Keratinocyte (primary cell): ENCODE measurements at regions not wholly inside any gene's neighbourhood (a gene's known extent, or its start where the extent isn't known, plus 50 kb on each side); places are given as distances from the start of the nearest gene placed in this dataset.
A peak's percentile ranks its signal among the peaks of the same experiment; 100 is the strongest.

ENCODE experiments used
- DNase-seq: peaks from one replicate; pipeline ENCODE4 v3.0.0-alpha.2; 2011; ENCODE audit warnings: low read depth, missing footprints, low spot score
- FAIRE-seq: peaks from 2 replicates; lab custom pipeline; 2011; peaks lifted over from hg19 to GRCh38; lab: Jason Lieb, UNC
- H2AFZ ChIP-seq: 2 replicates; pipeline ENCODE4 v1.6.0; 2012; ENCODE audit warnings: low read length, control low read depth, inconsistent platforms; ENCODE audit not compliant: control insufficient read depth
- H3K27ac ChIP-seq: 2 replicates; pipeline ENCODE4 v1.5.1; 2011; ENCODE audit warnings: low read length; ENCODE audit not compliant: control insufficient read depth, insufficient read depth
- H3K27me3 ChIP-seq: 3 replicates; pipeline ENCODE4 v1.6.0; 2011; ENCODE audit warnings: low read length; ENCODE audit not compliant: control insufficient read depth, insufficient read depth; ENCODE audit errors: extremely low read depth
- H3K36me3 ChIP-seq, 2 experiments: 2 replicates in 1 of 2; 3 replicates in 1 of 2; pipeline ENCODE4 v1.5.1; 2011; ENCODE audit warnings: low read length in 2 of 2, mild to moderate bottlenecking in 1 of 2; ENCODE audit not compliant: control insufficient read depth in 2 of 2, insufficient read depth in 2 of 2; ENCODE audit errors: extremely low read depth in 1 of 2
- H3K4me1 ChIP-seq: 3 replicates; pipeline ENCODE4 v1.5.1; 2011; ENCODE audit warnings: low read length; ENCODE audit not compliant: control insufficient read depth, insufficient read depth; ENCODE audit errors: extremely low read depth
- H3K4me2 ChIP-seq: 3 replicates; pipeline ENCODE4 v1.6.0; 2011; ENCODE audit warnings: low read depth, low read length; ENCODE audit not compliant: control insufficient read depth, insufficient read depth; ENCODE audit errors: extremely low read depth
- H3K4me3 ChIP-seq, 3 experiments: fragments of 200-600 bp in 1 of 3; sonication (generic) in 1 of 3; 2 replicates in 2 of 3; 3 replicates in 1 of 3; pipeline ENCODE4 v1.5.1; 2011 to 2016; ENCODE audit warnings: low read length in 3 of 3, mild to moderate bottlenecking in 3 of 3, control low read depth in 2 of 3, inconsistent platforms in 1 of 3, low read depth in 1 of 3, mixed read lengths in 1 of 3, mixed run types in 1 of 3, moderate library complexity in 1 of 3; ENCODE audit not compliant: control insufficient read depth in 2 of 3, insufficient read depth in 2 of 3; ENCODE audit errors: extremely low read depth in 1 of 3
- H3K79me2 ChIP-seq: 2 replicates; pipeline ENCODE4 v1.6.0; 2012; ENCODE audit warnings: low read length; ENCODE audit not compliant: control insufficient read depth, insufficient read depth
- H3K9ac ChIP-seq: 3 replicates; pipeline ENCODE4 v1.6.0; 2011; ENCODE audit warnings: low read length; ENCODE audit not compliant: control insufficient read depth, insufficient read depth; ENCODE audit errors: extremely low read depth
- H3K9me1 ChIP-seq: 3 replicates; pipeline ENCODE4 v1.6.0; 2011; ENCODE audit warnings: low read length; ENCODE audit not compliant: control insufficient read depth, insufficient read depth; ENCODE audit errors: extremely low read depth
- H3K9me3 ChIP-seq: 2 replicates; pipeline ENCODE4 v1.5.1; 2012; ENCODE audit warnings: low read depth, low read length; ENCODE audit not compliant: control insufficient read depth
- H4K20me1 ChIP-seq: 3 replicates; pipeline ENCODE4 v1.6.0; 2011; ENCODE audit warnings: low read length; ENCODE audit not compliant: control insufficient read depth, insufficient read depth; ENCODE audit errors: extremely low read depth
- CTCF ChIP-seq, 3 experiments: IDR thresholded peaks in 1 of 3; conservative IDR thresholded peaks in 1 of 3; optimal IDR thresholded peaks in 1 of 3; 2 replicates in 2 of 3; 3 replicates in 1 of 3; pipeline versions ENCODE3 to v1.5.1; 2011; ENCODE audit warnings: low read length in 3 of 3, mild to moderate bottlenecking in 3 of 3, moderate library complexity in 2 of 3, control low read depth in 1 of 3, inconsistent platforms in 1 of 3; ENCODE audit not compliant: insufficient read depth in 2 of 3; ENCODE audit errors: extremely low read depth in 1 of 3
- EZH2 ChIP-seq: IDR thresholded peaks from one replicate; pipeline ENCODE4 v1.6.1; 2012; ENCODE audit warnings: inconsistent platforms, mild to moderate bottlenecking, low read length, moderate library complexity
- dilution Hi-C: fragments of 300-500 bp; cut with MboI; formaldehyde crosslinking; loops from one replicate; pipeline ENCODE4 v1.7.0; 2020; ENCODE audit warnings: low sequenced_read_pairs; ENCODE audit not compliant: extremely low pct_ligation_motif_present

GRCh38 chr9:22206833-22207232 is 197.7 kb upstream of the CDKN2B start:
- Histone ChIP-seq H3K27ac (no peak overlapping the region), H3K4me1 (peaks cover 41% of the 10 kb centered on the region), H3K27me3 (no peaks in the 10 kb centered on the region), H3K9me1 (no peaks in the 10 kb centered on the region), H3K79me2 (no peaks in the 10 kb centered on the region), H2AFZ (no peak overlapping the region), H3K36me3 (no peaks in the 10 kb centered on the region), H3K4me3 (no peak overlapping the region), H3K4me2 (no peak overlapping the region), H4K20me1 (no peaks in the 10 kb centered on the region), H3K9ac (no peak overlapping the region), H3K9me3 (no peaks in the 10 kb centered on the region)
- DNase-seq = no peak
- dilution Hi-C loops = no loop called here
- FAIRE-seq = peak; percentile 20
- no peak for TF ChIP-seq EZH2
- no peak for TF ChIP-seq CTCF (optimal IDR thresholded peaks at IDR 0.05 in 1 of 3, IDR thresholded peaks at IDR 0.05 in 1 of 3, conservative IDR thresholded peaks at IDR 0.05 in 1 of 3; ENCODE audit: extremely low read depth in 1 of 3, insufficient read depth in 2 of 3, low read length in 3 of 3)

GRCh38 chr9:22208846-22209585 is 199.9 kb upstream of the CDKN2B start:
- Histone ChIP-seq H3K9ac (peak overlapping the region; percentile 58), H3K27me3 (no peaks in the 10 kb centered on the region), H3K4me1 (peaks cover 46% of the 10 kb centered on the region), H3K4me2 (peak overlapping the region; percentile 86), H2AFZ (peak overlapping the region; percentile 56), H4K20me1 (no peaks in the 10 kb centered on the region), H3K9me3 (no peaks in the 10 kb centered on the region), H3K79me2 (no peaks in the 10 kb centered on the region), H3K36me3 (no peaks in the 10 kb centered on the region), H3K4me3 (peak overlapping the region in 2 of 3 experiments; percentile 23 to 37), H3K27ac (peak overlapping the region; percentile 86), H3K9me1 (no peaks in the 10 kb centered on the region)
- FAIRE-seq (peak; percentile 98), DNase-seq (no peak)
- dilution Hi-C loops = no loop called here
- TF ChIP-seq CTCF (optimal IDR thresholded peaks at IDR 0.05 in 1 of 3, IDR thresholded peaks at IDR 0.05 in 1 of 3, conservative IDR thresholded peaks at IDR 0.05 in 1 of 3; ENCODE audit: extremely low read depth in 1 of 3, insufficient read depth in 2 of 3, low read length in 3 of 3) (no peak), EZH2 (no peak)
